Esophagus squamous epithelium (tissue), 4 donors: ENCODE measurements at regions not wholly inside any gene's neighbourhood (a gene's known extent, or its start where the extent isn't known, plus 50 kb on each side); places are given as distances from the start of the nearest gene placed in this dataset.

Experiments
- POLR2A ChIP-seq, 4 donors: fragments of 450-650 bp; IDR thresholded peaks; one replicate each; pipeline ENCODE4 v1.6.1; 2017; ENCODE audit warnings: antibody characterized with exemption in 4 of 4, mild to moderate bottlenecking in 4 of 4, moderate library complexity in 3 of 4
- TF ChIP-seq, protein P1 (sequence below), 6 experiments: fragments of 450-650 bp in 4 of 6; fragments of 200-600 bp in 2 of 6; sonication (generic) in 2 of 6; IDR thresholded peaks; one replicate each; pipeline ENCODE4 v1.5.1; 2016 to 2019; ENCODE audit warnings: antibody characterized with exemption in 6 of 6, mild to moderate bottlenecking in 4 of 6, moderate library complexity in 4 of 6

DNA sequence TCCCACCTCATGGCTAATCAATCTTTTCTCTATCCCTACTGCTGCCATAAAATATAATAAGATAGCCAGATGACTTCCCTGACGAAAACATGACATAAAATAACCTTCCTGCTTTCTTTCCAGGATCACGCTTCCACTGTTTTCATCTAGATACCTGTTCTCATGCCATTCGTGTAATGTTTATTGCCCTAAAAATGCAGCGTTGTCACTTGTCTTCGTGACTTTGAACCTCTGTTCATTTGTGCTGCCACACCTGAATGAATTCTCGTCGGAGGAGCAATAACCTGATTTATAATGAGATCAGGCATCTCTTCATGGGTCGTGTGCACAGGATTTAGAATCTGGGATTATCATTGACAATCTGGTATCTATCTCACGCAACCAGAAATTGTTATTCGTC is 1401.9 kb downstream of the CDH11 start:
- no peak for TF ChIP-seq POLR2A (IDR thresholded peaks at IDR 0.05)
- TF ChIP-seq, protein P1, sequence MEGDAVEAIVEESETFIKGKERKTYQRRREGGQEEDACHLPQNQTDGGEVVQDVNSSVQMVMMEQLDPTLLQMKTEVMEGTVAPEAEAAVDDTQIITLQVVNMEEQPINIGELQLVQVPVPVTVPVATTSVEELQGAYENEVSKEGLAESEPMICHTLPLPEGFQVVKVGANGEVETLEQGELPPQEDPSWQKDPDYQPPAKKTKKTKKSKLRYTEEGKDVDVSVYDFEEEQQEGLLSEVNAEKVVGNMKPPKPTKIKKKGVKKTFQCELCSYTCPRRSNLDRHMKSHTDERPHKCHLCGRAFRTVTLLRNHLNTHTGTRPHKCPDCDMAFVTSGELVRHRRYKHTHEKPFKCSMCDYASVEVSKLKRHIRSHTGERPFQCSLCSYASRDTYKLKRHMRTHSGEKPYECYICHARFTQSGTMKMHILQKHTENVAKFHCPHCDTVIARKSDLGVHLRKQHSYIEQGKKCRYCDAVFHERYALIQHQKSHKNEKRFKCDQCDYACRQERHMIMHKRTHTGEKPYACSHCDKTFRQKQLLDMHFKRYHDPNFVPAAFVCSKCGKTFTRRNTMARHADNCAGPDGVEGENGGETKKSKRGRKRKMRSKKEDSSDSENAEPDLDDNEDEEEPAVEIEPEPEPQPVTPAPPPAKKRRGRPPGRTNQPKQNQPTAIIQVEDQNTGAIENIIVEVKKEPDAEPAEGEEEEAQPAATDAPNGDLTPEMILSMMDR (IDR thresholded peaks at IDR 0.05): no peak
